ENCODE measurements at regions not wholly inside any gene's neighbourhood (a gene's known extent, or its start where the extent isn't known, plus 50 kb on each side); places are given as distances from the start of the nearest gene placed in this dataset.

DNA sequence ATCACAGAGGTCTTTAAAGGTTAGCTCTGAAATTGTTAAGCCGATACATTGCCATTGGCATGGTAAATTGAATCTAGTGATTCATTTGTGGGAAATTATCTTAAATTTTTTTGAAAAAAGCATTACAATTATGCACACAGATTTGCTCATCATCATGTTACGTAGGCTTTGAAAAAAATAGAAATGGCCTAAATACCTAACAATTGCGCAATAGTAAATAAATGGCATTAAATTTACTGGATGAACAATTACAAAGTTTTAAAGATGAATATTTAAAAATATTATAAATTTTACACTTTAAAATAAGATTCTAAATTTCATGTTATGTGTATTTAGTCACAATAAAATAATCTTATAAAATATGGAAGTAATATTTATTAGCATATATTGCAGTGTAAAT lies 171.3 kb downstream of the RPRM start:
- DNase-seq (ENCODE audit: extremely low spot score, unreplicated experiment) = no peak
- Mint-ChIP-seq H3K36me3 (no peaks in the 10 kb centered on the region), H3K9me3 (peaks cover 3% of the 10 kb centered on the region), H3K27me3 (no peaks in the 10 kb centered on the region), H3K4me1 (ENCODE audit: unreplicated experiment) (no peaks in the 10 kb centered on the region), H3K27ac (no peak overlapping the region), H3K4me3 (no peak overlapping the region)
- TF ChIP-seq, protein P1, sequence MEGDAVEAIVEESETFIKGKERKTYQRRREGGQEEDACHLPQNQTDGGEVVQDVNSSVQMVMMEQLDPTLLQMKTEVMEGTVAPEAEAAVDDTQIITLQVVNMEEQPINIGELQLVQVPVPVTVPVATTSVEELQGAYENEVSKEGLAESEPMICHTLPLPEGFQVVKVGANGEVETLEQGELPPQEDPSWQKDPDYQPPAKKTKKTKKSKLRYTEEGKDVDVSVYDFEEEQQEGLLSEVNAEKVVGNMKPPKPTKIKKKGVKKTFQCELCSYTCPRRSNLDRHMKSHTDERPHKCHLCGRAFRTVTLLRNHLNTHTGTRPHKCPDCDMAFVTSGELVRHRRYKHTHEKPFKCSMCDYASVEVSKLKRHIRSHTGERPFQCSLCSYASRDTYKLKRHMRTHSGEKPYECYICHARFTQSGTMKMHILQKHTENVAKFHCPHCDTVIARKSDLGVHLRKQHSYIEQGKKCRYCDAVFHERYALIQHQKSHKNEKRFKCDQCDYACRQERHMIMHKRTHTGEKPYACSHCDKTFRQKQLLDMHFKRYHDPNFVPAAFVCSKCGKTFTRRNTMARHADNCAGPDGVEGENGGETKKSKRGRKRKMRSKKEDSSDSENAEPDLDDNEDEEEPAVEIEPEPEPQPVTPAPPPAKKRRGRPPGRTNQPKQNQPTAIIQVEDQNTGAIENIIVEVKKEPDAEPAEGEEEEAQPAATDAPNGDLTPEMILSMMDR (conservative IDR thresholded peaks at IDR 0.05) = no peak

DNA sequence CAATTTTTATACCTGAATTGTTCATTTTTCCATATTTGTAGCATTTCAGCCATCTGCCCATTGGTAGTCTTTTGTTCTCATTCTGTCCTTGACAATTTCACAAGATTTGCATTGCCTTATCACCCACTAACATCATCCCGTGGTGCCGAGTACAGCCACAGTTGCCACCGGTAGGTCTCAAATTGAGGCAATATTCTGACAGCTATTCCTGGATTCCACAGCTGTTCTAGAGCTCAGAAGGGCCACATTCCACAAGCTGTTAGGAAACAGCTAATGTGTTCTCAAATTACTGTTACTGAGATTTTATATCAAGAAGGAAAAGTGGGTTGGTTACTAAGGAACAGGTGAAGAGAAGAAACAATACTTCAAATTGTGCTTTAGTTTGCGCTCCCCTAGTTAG lies 178.8 kb downstream of the RPRM start:
- TF ChIP-seq, protein P1 (conservative IDR thresholded peaks at IDR 0.05) = no peak
- H3K4me3 Mint-ChIP-seq = no peak overlapping the region
- no peaks in the 10 kb centered on the region for H3K4me1 Mint-ChIP-seq (ENCODE audit: unreplicated experiment)
- no peak for DNase-seq (ENCODE audit: extremely low spot score, unreplicated experiment)
- H3K27ac Mint-ChIP-seq = no peak overlapping the region
- H3K36me3 Mint-ChIP-seq = no peaks in the 10 kb centered on the region
- peaks cover 3% of the 10 kb centered on the region for H3K9me3 Mint-ChIP-seq
- H3K27me3 Mint-ChIP-seq = no peaks in the 10 kb centered on the region

DNA sequence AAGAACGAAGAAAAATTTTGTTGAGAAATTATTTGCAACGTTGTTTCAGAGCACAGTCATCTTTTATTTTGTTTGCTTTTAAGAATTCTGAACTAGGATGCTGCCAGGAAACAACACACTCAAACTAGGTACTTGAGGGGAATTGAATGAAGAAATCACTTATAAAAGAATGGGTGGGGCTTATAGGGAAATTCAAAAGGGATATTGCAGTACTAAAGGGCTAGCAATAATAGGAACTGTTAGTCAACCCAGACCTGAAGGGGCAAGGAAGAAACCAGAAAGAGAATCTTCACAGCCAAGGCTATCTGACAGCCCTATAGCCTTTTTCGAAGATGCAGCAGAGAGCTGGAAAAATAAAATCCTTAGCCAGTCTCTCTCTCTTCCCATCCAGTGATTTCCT lies 179.3 kb downstream of the RPRM start:
- no peak for DNase-seq (ENCODE audit: extremely low spot score, unreplicated experiment)
- Mint-ChIP-seq H3K27ac (no peak overlapping the region), H3K4me1 (ENCODE audit: unreplicated experiment) (peaks cover 4% of the 10 kb centered on the region), H3K4me3 (no peak overlapping the region), H3K36me3 (no peaks in the 10 kb centered on the region), H3K9me3 (peaks cover 3% of the 10 kb centered on the region), H3K27me3 (no peaks in the 10 kb centered on the region)
- TF ChIP-seq, protein P1 (conservative IDR thresholded peaks at IDR 0.05) = no peak

DNA sequence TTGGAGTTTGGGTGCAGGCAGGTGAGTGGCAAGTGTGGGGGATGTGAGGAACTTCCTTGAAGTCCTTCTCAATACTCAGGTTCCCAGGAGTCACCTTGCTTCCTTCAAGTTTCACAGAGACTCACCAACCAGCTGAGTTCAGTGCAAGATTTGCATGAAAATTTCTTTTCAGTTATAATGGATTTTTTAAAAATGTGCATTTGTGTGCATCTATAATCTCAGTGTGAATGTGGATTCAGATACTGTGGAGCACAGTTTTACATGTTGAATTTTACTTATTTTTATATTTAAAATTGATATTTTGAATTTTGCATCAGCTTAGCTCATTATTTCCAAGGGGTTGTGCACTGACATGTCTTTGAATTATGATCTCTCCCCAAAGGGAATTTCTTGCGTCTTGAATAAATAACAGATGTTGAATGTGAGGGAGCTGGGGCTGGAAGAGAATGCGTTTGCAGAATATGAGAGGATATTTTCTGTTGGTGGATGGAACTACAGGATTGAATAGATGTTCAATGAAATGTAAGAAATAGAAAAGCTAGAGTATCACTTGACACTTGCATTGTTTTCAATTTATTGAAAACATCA lies 184.3 kb downstream of the RPRM start:
- Mint-ChIP-seq H3K27ac (no peak overlapping the region), H3K4me3 (no peak overlapping the region)

DNA sequence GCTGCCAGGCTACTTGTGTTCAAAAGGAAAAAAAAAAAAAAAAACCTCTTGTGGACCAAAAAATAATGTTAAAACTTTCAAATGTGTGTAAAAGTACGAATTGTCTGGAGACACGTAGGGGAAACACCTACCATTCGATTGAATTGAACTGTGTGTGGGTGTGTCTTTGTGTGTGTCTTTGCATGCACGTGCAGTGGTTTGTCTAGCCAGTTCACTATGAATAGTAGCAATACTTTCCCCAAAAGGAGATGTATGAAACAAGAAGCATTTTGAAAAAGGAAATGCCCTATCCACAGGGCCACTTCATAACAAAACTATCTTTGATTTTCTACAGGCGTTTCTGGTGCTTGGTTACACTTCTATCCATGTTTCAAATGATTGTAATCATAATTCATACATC lies 186.8 kb downstream of the RPRM start:
- DNase-seq (ENCODE audit: extremely low spot score, unreplicated experiment) = no peak
- TF ChIP-seq, protein P1 (conservative IDR thresholded peaks at IDR 0.05) = no peak
- peaks cover 3% of the 10 kb centered on the region for H3K27me3 Mint-ChIP-seq
- no peaks in the 10 kb centered on the region for H3K9me3 Mint-ChIP-seq
- no peak overlapping the region for H3K27ac Mint-ChIP-seq
- peaks cover 4% of the 10 kb centered on the region for H3K4me1 Mint-ChIP-seq (ENCODE audit: unreplicated experiment)
- H3K4me3 Mint-ChIP-seq = no peak overlapping the region
- H3K36me3 Mint-ChIP-seq = no peaks in the 10 kb centered on the region

More for the DNA sequence above, 184.3 kb downstream of the RPRM start:
- DNase-seq (ENCODE audit: extremely low spot score, unreplicated experiment) = no peak
- peaks cover 4% of the 10 kb centered on the region for H3K4me1 Mint-ChIP-seq (ENCODE audit: unreplicated experiment)
- H3K9me3 Mint-ChIP-seq = no peaks in the 10 kb centered on the region
- no peaks in the 10 kb centered on the region for H3K36me3 Mint-ChIP-seq
- TF ChIP-seq, protein P1 (conservative IDR thresholded peaks at IDR 0.05) = no peak
- H3K27me3 Mint-ChIP-seq = no peaks in the 10 kb centered on the region

Data from type B pancreatic cell (in vitro differentiated cells).